HepG2 (cell line): ENCODE measurements at regions not wholly inside any gene's neighbourhood (a gene's known extent, or its start where the extent isn't known, plus 50 kb on each side); places are given as distances from the start of the nearest gene placed in this dataset.

ENCODE experiments used
- ATF2 ChIP-seq: sonication (generic); formaldehyde crosslinking; IDR thresholded peaks from 2 replicates; pipeline ENCODE4 v1.4.0; 2020; ENCODE audit warnings: missing genetic modification reagents
- CREM ChIP-seq, 2 experiments: sonication (generic) in 1 of 2; formaldehyde crosslinking in 1 of 2; IDR thresholded peaks; 2 replicates each; pipeline versions ENCODE4 v1.4.0 to v1.6.1; 2016 to 2020; ENCODE audit warnings: antibody characterized with exemption in 1 of 2, mild to moderate bottlenecking in 1 of 2, missing genetic modification reagents in 1 of 2
- FOXO4 ChIP-seq: sonication (generic); formaldehyde crosslinking; conservative IDR thresholded peaks from 2 replicates; pipeline ENCODE4 v1.8.1; 2023; ENCODE audit warnings: missing genetic modification reagents
- GMEB1 ChIP-seq: sonication (generic); formaldehyde crosslinking; IDR thresholded peaks from 2 replicates; pipeline ENCODE4 v1.5.1; 2020; ENCODE audit warnings: missing genetic modification reagents, mild to moderate bottlenecking, borderline replicate concordance
- HOXD1 ChIP-seq: sonication (generic); formaldehyde crosslinking; IDR thresholded peaks from 2 replicates; pipeline ENCODE4 v1.5.0; 2020; ENCODE audit warnings: missing genetic modification reagents
- POGZ ChIP-seq: sonication (generic); formaldehyde crosslinking; IDR thresholded peaks from 2 replicates; pipeline ENCODE4 v1.4.0; 2020; ENCODE audit warnings: mild to moderate bottlenecking, missing genetic modification reagents
- POLR2AphosphoS5 ChIP-seq: IDR thresholded peaks from 2 replicates; pipeline ENCODE4 v1.6.1; 2012; ENCODE audit warnings: low read depth, low read length
- SIX4 ChIP-seq: sonication (generic); formaldehyde crosslinking; IDR thresholded peaks from 2 replicates; pipeline ENCODE4 v1.4.0; 2020; ENCODE audit warnings: missing genetic modification reagents
- SNAPC4 ChIP-seq: sonication (generic); formaldehyde crosslinking; IDR thresholded peaks from 2 replicates; pipeline ENCODE4 v1.4.0; 2020; ENCODE audit warnings: mild to moderate bottlenecking, missing genetic modification reagents
- SOX5 ChIP-seq: IDR thresholded peaks from 2 replicates; pipeline ENCODE4 v1.6.1; 2016; ENCODE audit warnings: borderline replicate concordance
- XRCC5 ChIP-seq: fragments of 200-400 bp; formaldehyde crosslinking; optimal IDR thresholded peaks from 2 replicates; pipeline ENCODE3; 2017; ENCODE audit warnings: mild to moderate bottlenecking, low read length
- ZNF10 ChIP-seq: sonication (generic); formaldehyde crosslinking; IDR thresholded peaks from 2 replicates; pipeline ENCODE4 v1.4.0; 2020; ENCODE audit warnings: mild to moderate bottlenecking, low read depth, missing genetic modification reagents, borderline replicate concordance
- ZNF275 ChIP-seq: sonication (generic); formaldehyde crosslinking; IDR thresholded peaks from 2 replicates; pipeline ENCODE4 v1.8.0; 2022; ENCODE audit warnings: missing genetic modification reagents, mild to moderate bottlenecking, inconsistent platforms, borderline replicate concordance
- ZNF552 ChIP-seq: sonication (generic); formaldehyde crosslinking; IDR thresholded peaks from 2 replicates; pipeline ENCODE4 v1.9.0; 2022; ENCODE audit warnings: missing genetic modification reagents, mild to moderate bottlenecking, borderline replicate concordance

- TF ChIP-seq ZNF10 (CRISPR knock-in tag) (no peak), ATF2 (CRISPR knock-in tag) (no peak), ZNF552 (CRISPR knock-in tag) (no peak), ZNF275 (CRISPR knock-in tag) (no peak), POGZ (CRISPR knock-in tag) (no peak), GMEB1 (no peak), SOX5 (CRISPR knock-in tag) (peak; percentile 75; the same call in 1 of the 2 replicates), FOXO4 (CRISPR knock-in tag) (no peak), SIX4 (CRISPR knock-in tag) (no peak), POLR2AphosphoS5 (no peak), XRCC5 (no peak), CREM (IDR thresholded peaks at IDR 0.05) (no peak), CREM (CRISPR knock-in tag; IDR thresholded peaks at IDR 0.05) (no peak), SNAPC4 (CRISPR knock-in tag) (no peak), HOXD1 (CRISPR knock-in tag) (peak; percentile 44; the same call in 1 of the 2 replicates)
Measured at GRCh38 chr13:73451221-73452029, 392.6 kb downstream of the KLF5 start (continued).
